Endothelial cell of umbilical vein (primary cell): ENCODE measurements at regions not wholly inside any gene's neighbourhood (a gene's known extent, or its start where the extent isn't known, plus 50 kb on each side); places are given as distances from the start of the nearest gene placed in this dataset.

Source experiments
- CTCF ChIP-seq, 2 donors: IDR thresholded peaks; 1 replicate in 1 of 2; 2 replicates in 1 of 2; pipeline ENCODE4 v1.5.1; 2011; ENCODE audit warnings: low read length in 2 of 2, mild to moderate bottlenecking in 2 of 2, moderate library complexity in 2 of 2, control low read depth in 1 of 2, inconsistent platforms in 1 of 2, low read depth in 1 of 2; ENCODE audit not compliant: insufficient read depth in 1 of 2; ENCODE audit errors: extremely low read depth in 1 of 2
- EZH2 ChIP-seq: IDR thresholded peaks from 2 replicates; pipeline ENCODE4 v1.6.1; 2012; ENCODE audit warnings: borderline replicate concordance, low read depth, mild to moderate bottlenecking, moderate library complexity, low read length, inconsistent platforms; ENCODE audit not compliant: severe bottlenecking
- FOS ChIP-seq: IDR thresholded peaks from 2 replicates; pipeline ENCODE4 v1.6.1; 2011; ENCODE audit warnings: mild to moderate bottlenecking, low read length, moderate library complexity, borderline replicate concordance; ENCODE audit not compliant: insufficient read depth
- GATA2 ChIP-seq: IDR thresholded peaks from 2 replicates; pipeline ENCODE4 v1.7.0; 2011; ENCODE audit warnings: low read depth, mild to moderate bottlenecking, moderate library complexity, mixed read lengths, low read length; ENCODE audit not compliant: insufficient read length, insufficient read depth
- JUN ChIP-seq: IDR thresholded peaks from 2 replicates; pipeline ENCODE4 v1.6.1; 2011; ENCODE audit warnings: borderline replicate concordance, low read depth; ENCODE audit not compliant: insufficient read length, insufficient read depth
- MAX ChIP-seq: IDR thresholded peaks from 2 replicates; pipeline ENCODE4 v1.6.1; 2011; ENCODE audit not compliant: insufficient read depth, insufficient read length
- MYC ChIP-seq: IDR thresholded peaks from one replicate; pipeline ENCODE4 v1.6.1; 2011; ENCODE audit warnings: mild to moderate bottlenecking, low read depth, low read length
- POLR2A ChIP-seq: IDR thresholded peaks from 2 replicates; pipeline ENCODE4 v1.6.1; 2012; ENCODE audit warnings: low read depth, mild to moderate bottlenecking, control low read depth, low read length
- POLR2AphosphoS5 ChIP-seq: IDR thresholded peaks from 2 replicates; pipeline ENCODE4 v1.6.1; 2012; ENCODE audit warnings: low read depth, mild to moderate bottlenecking, control low read depth, low read length, moderate library complexity; ENCODE audit not compliant: insufficient read depth

- TF ChIP-seq POLR2A, result no peak
- TF ChIP-seq CTCF (IDR thresholded peaks at IDR 0.05; ENCODE audit: extremely low read depth in 1 of 2, insufficient read depth in 1 of 2, low read depth in 1 of 2, low read length in 2 of 2), result no peak
- TF ChIP-seq POLR2AphosphoS5, result no peak
- no peak for TF ChIP-seq EZH2
- no peak for TF ChIP-seq MYC
- no peak for TF ChIP-seq MAX
- TF ChIP-seq GATA2, result no peak
- no peak for TF ChIP-seq JUN
- no peak for TF ChIP-seq FOS
Measured at GRCh38 chr6:86595641-86596040, 341.7 kb upstream of the HTR1E start.
